ENCODE measurements at regions not wholly inside any gene's neighbourhood (a gene's known extent, or its start where the extent isn't known, plus 50 kb on each side); places are given as distances from the start of the nearest gene placed in this dataset.

GRCh38 chr12:124505001-124505818 is 62.2 kb downstream of the NCOR2 start:
- Mint-ChIP-seq H3K4me1 (peaks cover 74% of the 10 kb centered on the region), H3K27me3 (ENCODE audit: low read depth) (no peaks in the 10 kb centered on the region), H3K9me3 (no peaks in the 10 kb centered on the region), H3K36me3 (ENCODE audit: low read depth) (peaks cover 3% of the 10 kb centered on the region), H3K4me3 (no peak overlapping the region), H3K27ac (ENCODE audit: unreplicated experiment) (no peak overlapping the region)
- no peak for DNase-seq (ENCODE audit: low read depth, low spot score)
- no peak for TF ChIP-seq CTCF (conservative IDR thresholded peaks at IDR 0.05)

GRCh38 chr12:124504273-124505000 is 63.0 kb downstream of the NCOR2 start:
- H3K4me3 Mint-ChIP-seq, result no peak overlapping the region

DNA sequence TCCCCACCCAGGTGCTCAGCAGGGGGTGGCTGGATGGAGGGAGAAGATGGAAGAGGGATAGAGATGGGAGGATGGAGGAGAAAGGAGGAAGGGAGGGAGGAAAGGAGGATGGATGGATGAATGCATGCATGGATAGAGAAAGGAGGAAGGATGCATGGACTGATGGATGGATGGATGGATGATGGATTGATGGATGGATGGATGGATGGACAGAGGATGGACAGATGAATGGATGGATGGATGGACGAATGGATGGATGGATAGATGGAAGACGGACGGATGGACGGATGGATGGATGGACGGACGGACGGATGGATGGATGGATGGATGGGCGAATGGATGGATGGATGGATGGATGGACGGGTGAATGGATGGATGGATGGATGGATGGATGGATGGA is 64.1 kb downstream of the NCOR2 start:
- Mint-ChIP-seq H3K4me3 (no peak overlapping the region), H3K27ac (ENCODE audit: unreplicated experiment) (no peak overlapping the region), H3K9me3 (no peaks in the 10 kb centered on the region), H3K36me3 (ENCODE audit: low read depth) (peaks cover 3% of the 10 kb centered on the region), H3K27me3 (ENCODE audit: low read depth) (no peaks in the 10 kb centered on the region), H3K4me1 (peaks cover 74% of the 10 kb centered on the region)
- no peak for DNase-seq (ENCODE audit: low read depth, low spot score)
- TF ChIP-seq CTCF (conservative IDR thresholded peaks at IDR 0.05), result no peak

More at GRCh38 chr12:124504273-124505000, 63.0 kb downstream of the NCOR2 start:
- no peak for TF ChIP-seq CTCF (conservative IDR thresholded peaks at IDR 0.05)
- no peak for DNase-seq (ENCODE audit: low read depth, low spot score)
- H3K9me3 Mint-ChIP-seq, result no peaks in the 10 kb centered on the region
- peak overlapping the region; percentile 24 for H3K27ac Mint-ChIP-seq (ENCODE audit: unreplicated experiment)
- peaks cover 3% of the 10 kb centered on the region for H3K36me3 Mint-ChIP-seq (ENCODE audit: low read depth)
- peaks cover 73% of the 10 kb centered on the region for H3K4me1 Mint-ChIP-seq
- no peaks in the 10 kb centered on the region for H3K27me3 Mint-ChIP-seq (ENCODE audit: low read depth)

DNA sequence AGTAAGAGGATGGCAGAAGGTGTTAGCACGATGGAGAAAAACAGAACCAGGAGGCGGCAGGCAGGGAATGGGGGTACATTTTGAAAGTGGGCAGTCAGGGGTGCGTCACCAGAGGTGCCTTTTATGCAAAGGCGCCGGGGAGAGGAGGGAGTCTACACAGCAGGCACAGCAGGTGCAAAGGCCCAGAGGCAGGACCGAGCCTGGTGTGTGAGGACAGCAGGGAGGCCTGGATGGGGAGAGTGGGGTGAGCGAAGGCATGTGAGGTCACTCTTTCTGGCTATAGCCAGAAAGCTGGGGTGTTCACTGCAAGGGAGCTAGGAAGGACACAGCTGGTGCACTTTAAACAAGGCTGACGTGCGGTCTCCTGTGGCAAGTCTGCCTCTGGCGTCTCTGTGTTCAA is 65.0 kb downstream of the NCOR2 start:
- Mint-ChIP-seq H3K36me3 (ENCODE audit: low read depth) (peaks cover 3% of the 10 kb centered on the region), H3K9me3 (no peaks in the 10 kb centered on the region), H3K27ac (ENCODE audit: unreplicated experiment) (no peak overlapping the region), H3K4me1 (peaks cover 72% of the 10 kb centered on the region), H3K4me3 (no peak overlapping the region), H3K27me3 (ENCODE audit: low read depth) (no peaks in the 10 kb centered on the region)
- no peak for TF ChIP-seq CTCF (conservative IDR thresholded peaks at IDR 0.05)
- no peak for DNase-seq (ENCODE audit: low read depth, low spot score)

- Mint-ChIP-seq H3K27ac (ENCODE audit: unreplicated experiment) (no peak overlapping the region), H3K9me3 (no peaks in the 10 kb centered on the region), H3K27me3 (ENCODE audit: low read depth) (no peaks in the 10 kb centered on the region), H3K36me3 (ENCODE audit: low read depth) (peaks cover 3% of the 10 kb centered on the region), H3K4me1 (peaks cover 69% of the 10 kb centered on the region), H3K4me3 (no peak overlapping the region)
- no peak for TF ChIP-seq CTCF (conservative IDR thresholded peaks at IDR 0.05)
- no peak for DNase-seq (ENCODE audit: low read depth, low spot score)
Measured at GRCh38 chr12:124501827-124502226, 65.6 kb downstream of the NCOR2 start.

Measured in neural crest cell (in vitro differentiated cells).